Activated naive CD4-positive, alpha-beta T cell (primary cell): ENCODE measurements at regions not wholly inside any gene's neighbourhood (a gene's known extent, or its start where the extent isn't known, plus 50 kb on each side); places are given as distances from the start of the nearest gene placed in this dataset.

ENCODE experiments used
- DNase-seq, 4 experiments: peaks; one replicate each; lab custom pipeline; 2025; lab: John Stamatoyannopoulos, UW

DNA sequence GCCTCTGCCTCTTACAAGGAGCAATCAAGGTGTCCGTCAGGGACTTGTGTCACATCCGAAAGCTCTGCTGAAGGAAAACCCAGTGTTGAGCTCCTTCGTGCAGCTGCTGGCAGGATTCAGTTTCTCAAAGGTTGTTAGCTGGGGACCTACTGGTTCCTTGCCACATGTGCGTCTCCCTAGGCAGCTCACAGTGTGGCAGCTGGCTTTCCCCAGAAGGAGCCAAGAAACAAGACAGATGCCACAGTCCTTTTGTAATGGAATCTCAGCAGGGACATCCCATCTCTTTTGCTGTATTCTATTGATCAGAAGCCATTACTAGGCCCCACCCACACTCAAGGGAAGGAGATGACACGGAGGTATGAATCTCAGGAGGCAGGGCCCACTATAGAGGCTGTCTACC, 488.8 kb downstream of the CD83 start:
- no peak for DNase-seq

DNA sequence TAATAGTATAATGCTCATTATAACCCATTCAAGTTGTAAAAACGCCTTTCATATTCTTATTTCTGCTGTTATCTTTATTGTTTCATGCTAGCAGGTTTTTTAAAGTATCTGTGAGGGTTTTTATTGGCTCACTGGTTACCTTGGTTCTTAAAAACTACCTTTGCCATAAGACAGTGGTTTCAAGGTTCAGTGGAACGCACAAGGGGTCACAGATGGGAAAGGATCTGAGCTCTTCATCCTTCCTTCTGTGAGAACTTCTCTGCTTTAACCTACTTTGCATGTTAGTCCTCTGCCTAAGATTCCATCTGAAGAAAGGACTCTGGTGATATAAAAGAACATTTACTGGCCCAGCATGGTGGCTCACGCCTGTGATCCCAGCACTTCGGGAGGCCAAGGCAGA, 492.6 kb downstream of the CD83 start:
- DNase-seq = no peak

DNA sequence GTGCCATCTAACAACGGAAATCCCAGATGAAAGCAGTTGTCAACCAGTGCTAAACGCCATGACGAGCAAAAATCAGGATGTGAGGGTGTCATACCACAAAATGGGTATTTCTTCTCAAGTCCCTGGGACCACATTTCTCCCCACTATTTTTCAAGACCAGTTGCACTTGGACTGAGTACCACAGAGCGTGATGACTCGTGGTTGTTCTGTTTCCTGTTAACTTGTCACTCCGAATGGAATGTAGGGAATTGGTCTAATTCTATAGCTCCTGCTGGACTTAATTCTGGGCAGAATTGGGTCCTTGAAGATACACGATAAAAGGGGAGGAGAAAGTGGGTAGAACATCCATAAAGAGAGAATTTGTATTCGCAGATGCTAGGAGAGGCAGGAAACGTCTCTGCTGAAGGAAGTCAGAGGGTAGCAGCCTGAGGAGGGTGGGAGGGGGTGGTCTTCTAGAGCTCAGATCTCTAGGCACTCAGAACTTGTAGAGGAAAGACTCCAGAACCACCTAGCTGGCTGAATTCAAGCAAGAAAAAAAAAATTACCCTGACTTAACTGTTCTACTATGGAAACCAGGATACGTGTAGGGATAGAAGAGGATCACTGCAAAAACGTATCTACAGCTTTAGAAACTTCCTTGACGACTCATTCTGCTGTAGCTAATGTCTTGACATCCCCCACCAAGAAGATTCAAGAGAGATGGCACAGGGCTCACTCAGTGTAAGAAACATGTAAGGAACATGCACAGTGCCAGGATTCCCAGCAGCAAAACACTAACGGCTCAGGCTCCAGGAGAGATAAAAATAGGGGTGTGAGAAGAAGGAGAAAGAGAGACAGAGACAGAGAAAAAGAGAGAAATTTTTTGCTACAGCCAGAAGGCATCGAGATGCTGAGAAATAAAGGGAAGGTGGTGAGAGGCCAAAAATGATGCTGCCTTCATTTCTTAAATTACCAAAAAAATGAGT, 494.7 kb downstream of the CD83 start:
- DNase-seq = no peak

DNA sequence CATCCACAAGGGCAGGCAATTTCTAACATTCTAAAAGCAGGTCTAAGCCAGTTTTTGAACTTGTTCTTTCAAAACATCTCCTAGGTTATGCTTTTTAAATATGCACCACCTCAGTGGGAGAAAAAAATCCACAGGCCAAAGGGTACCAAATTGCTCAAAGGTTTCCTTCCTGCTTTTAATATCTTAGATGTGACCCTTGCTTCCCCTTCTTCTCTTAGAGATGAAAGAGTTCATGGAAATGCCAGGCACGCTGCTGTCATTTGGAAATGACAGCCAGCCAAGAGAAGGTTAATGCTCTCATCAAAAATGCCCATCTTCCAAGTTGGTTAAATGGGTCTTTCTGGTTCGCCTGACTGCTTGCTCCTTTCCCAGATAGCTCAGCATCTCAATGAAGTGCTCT, 497.1 kb downstream of the CD83 start:
- no peak for DNase-seq

DNA sequence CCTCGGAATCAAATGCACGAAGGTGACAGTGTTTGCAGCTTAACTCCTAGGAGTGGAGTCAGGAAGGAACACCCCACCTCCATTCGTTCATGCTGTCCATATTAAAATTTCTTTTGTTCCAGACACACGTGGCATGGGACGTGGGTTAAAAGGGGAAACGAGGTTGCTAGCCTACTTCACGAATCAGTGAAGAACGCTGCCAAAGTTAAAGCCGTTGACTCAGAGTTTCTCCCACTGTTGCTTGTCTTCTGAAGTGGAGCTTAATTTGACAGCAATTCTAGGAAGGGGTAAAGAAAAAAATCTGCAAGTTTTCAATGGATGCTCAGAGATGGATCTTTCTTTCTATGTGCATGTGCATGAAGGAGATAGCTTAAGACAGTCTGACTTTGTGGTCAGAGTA, 499.1 kb downstream of the CD83 start:
- DNase-seq = no peak

DNA sequence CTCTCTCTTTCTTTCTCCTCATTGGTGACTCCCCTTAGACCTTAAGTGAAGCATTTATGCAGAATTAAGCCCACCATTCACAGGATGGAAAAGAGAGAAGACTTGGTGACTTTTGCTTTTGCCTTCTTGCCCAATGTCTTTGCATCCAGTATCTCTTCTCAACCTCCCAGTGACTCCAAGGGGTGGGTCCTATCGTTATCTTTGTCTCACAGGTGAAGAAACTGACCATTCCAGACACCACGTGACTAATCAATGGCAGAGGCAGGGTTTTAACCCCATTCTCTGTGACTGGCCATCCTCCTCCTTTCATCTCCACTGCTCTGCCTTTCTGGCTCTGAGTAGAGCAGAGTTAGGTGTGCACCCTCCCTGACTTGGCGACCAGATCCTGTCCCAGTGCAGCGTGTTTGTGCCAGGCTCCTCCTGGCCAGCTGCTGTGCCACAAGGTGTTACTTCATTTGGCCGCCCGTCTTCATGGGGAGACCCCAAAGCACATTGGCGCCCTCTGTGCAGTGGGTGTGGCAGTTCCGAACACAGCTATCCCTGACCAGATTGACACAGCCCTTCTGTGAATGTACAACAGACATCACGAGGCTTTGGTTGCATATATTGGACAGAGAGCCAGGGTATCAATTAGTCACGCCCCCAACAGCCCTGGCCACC, 501.3 kb downstream of the CD83 start:
- DNase-seq = no peak

DNA sequence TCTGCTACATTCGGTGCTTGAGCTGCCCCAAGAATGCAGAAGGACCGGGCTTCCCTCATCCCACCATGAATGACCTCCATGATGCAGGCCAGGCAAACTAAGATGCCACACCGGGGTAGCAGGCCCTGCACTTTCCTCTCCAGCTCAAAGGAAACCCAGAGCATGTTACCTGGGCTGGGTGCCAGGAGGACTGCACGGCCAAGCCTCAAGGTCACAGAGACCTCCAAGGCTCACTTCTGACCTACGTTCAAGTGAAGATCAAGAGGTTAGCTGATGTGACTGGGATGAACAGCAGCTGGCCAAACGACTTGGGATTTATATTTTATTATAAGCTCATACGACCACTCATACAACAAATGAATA, 501.8 kb downstream of the CD83 start:
- DNase-seq = no peak

DNA sequence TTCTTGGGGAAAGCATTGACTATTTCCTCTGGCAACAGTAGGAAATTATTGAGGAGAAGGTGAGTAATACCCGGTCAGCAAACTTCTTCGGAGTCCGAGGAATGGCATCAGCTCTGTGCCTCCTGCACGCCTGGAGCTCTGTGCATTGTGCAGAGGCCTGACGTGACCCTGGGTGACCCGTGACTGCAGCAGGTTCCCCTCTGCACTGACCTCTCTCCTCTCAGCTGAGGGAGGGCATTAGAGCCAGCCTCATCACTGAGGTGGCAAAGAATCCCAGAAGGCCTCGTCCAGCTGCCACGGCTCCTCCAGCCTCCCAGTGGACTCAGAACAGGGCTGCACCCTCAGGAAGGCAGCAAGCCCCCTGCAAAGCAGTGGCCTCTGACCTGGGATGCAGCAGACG, 502.9 kb downstream of the CD83 start:
- DNase-seq = no peak

DNA sequence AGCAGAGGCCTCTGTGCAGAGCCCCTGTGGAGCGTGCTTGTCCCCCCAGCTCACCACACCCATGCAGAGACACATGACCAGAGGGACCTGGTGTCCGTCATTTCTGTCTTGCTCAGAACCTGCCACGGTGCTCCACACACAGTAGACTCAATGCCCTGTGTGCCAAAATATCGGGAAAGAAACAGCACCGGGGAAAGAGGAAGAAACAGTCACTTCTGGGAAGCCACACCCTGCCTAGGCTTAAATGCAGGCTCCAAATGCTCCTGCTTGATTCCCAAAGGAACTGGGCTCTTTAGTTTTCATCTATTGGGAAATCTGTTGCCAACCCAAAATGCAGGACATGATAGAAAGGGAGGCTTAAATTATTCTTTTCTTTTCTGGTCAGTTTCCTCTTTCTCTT, 503.9 kb downstream of the CD83 start:
- no peak for DNase-seq

DNA sequence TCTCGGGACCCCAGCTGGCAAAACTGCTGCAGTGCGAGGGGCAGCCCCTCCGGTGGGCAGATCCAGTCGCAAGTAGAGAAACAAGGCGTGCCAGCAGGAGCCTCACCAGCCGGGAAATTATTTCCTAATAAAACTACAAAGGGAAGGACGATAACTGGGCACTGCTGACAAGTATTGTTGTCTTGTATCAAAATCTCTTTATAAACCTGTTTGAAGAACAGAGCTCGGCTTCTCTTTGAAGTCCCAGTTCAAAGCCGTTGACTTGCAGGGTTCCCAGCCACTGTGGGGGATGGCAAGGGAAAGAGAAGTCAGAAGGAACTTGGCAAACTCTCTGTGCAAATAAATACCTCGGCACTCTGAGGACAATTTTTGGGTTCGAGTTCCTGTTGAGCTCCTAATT, 504.5 kb downstream of the CD83 start:
- DNase-seq = no peak

DNA sequence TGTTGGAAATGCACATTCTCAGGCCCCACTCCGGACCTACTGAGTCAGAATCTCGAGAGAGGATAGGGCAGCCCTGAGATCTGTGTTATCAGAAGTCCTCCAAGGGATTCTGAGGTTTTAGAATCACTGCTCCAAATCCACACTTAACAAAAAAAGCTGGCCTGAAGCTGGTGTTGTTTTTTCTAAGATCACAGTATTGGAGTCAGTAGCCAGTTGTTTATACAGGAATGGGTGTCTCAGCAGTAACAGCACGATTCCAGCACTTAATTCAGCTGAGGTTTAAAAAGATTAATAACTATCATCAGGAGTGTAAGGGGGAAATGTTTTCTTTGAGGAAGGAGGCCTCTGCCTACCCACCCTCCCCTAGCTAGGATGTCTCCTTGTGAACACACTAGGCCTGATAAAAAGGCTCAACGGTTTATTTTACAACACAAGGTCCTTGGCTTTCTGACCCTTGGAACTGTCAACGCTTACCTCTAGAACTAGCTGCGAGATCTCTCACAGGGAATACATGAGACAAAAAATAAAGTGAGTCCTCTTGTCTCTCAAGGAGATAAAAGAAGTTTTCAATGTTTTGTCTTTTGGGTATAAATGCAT, 505.4 kb downstream of the CD83 start:
- DNase-seq = no peak

DNA sequence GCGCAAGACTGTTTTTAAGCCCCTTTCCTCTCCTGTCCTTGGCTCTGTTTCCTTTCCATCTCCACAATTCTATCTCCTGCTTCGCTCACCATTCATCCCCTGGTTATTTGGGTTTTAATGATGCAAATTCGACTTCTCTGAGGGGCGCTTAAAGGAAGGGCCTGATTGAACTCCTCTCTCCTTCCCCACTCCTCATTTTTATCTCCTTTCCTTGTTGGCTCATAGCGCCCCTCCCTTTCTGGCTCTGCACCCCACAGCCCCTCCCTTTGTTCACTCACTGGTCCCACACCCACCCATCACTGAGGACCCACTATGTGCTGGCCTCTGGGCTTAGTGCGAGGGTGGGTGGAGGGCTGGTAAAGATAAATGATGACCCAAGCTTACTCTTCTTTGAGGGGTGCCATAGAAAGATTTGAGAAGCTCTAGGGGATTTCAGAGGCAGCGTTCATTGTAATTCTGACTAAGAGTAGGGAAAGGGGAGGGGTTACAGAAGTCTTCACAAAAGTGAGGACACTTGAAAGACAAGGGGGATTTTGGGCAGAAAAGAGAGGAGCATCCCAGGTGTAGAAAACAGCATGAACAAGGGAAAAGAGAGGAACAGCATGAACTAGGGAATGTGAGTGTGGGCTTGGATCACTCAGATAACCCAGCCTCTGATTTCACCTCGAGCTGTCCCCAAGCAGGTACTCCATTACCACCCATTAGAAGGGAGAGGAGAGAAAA, 507.8 kb downstream of the CD83 start:
- no peak for DNase-seq

DNA sequence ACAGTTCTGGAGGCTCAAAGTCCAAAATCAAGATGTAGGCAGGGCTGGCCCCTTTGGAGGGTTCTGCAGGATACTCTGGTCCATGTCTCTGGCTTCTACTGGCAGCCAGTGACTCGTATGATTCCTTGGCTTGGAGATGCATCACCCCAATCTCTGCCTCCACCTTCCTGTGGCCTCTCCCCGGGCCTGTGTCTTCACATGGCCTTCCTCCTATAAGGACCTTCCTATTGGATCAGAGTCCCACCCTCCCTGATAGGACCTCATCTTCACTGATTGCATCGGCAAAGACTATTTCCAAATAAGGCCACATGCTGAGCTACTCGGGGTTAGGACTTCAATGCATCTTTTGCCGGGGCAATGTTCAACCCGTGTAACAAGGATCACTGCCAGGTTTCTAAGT, 509.0 kb downstream of the CD83 start:
- DNase-seq = no peak

DNA sequence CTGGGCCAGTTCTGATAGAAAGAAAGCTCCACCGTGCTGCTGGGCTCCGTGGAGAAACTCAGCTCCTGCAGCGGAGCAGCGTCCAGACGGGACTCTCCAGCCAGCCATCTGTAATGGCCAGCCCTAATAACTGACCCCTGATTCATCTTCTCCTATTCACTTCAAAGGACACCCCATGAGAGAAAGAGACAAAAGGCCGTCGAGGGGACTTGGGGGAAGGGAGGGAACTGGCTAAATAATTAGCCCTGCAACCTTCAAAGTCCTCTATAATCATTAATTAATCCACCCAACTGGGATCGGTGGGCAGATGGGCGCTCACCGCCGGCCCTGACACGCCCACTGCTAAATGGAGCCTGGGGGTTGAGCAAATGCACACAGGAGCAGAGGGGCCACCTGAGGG, 512.4 kb downstream of the CD83 start:
- DNase-seq = no peak

DNA sequence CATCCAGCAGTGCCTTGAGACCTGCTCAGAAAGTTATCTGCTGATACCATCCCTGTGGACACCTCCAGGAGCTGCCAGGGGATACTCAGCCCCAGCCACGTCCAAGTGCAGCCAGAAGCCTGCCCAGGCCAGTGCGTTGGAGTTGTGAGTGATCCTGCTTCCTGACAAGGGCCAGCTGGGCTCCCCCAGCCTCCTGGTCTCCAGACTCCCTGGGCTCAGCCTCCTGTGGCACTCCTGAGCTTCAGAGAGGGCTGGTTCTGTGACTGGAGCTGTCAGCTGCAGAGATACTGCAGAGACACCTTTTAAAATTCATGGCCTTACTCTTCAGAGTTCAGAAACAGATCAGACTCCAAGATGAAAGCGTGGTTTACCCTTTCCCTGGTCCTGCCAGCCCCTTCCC, 515.9 kb downstream of the CD83 start:
- no peak for DNase-seq

DNA sequence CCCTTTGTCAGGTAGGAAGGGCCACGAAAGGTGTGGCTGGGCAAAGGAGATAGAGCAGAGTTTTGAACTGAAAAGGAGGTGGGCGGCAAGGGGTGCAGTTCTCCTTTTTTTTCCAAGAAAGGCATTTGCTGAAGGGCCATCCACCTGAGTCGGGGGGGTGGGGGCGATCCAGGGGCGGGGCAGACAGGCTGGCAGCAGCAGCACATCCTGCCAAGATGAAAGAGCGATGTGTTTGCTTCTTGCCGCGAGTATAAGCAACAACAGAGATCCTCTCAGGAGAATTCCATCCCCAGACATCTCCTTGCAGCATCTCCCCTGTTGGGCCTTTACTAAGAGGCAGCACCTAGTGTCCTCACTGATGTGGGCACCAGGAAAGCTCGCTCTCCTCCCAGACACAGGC, 516.5 kb downstream of the CD83 start:
- DNase-seq = peak in 2 of 4 experiments; percentile 17 to 35

DNA sequence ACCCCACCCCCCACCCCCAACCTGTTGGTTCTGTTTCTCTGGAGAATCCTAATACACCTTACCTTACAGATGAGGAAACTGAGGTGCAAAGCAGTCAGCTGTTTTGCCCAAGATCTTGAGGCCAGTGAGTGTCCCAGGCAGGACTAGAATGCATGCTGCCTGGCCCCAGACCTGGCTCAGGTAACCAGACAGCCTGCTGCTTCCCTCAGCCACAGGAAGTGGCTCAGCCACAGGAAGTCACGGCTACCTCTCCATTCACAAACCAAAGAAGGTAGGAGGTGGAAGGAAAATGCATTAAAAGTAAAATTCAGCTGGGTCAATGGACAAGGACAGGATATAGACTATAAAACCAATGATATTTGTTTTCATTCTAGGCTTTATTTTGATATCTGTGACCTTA, 517.6 kb downstream of the CD83 start:
- DNase-seq = peak in 1 of 4 experiments; percentile 6

DNA sequence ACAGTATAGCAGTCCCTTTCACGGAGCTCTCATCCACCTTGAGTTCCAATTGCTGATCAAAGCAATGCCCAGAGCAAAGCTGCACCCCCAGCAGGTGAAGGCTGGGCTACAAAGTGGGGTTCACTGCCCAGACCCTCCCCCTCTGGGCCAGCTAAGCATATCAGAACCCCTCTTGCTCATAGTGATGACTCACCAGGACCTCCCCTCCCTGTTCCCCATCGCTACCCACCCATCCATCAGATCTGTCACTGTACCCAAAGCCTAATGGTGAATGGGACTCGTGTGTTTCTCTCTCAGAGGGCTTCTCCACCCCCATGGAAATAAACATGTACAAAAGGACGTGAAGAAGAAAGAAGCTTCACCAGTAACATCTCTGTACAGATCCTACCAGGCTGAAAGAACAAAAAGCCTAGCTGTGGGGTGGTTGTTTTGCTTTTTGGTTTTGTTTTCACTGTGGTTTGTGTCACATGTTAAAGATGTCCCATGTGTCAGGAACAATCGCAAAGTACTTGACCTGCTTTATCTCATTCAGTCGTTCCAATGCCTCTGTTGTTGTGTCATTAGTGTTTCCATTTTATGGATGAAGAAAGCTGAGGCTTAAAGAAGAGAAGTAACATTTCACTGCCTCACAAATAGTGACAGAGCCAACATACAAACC, 518.5 kb downstream of the CD83 start:
- no peak for DNase-seq

DNA sequence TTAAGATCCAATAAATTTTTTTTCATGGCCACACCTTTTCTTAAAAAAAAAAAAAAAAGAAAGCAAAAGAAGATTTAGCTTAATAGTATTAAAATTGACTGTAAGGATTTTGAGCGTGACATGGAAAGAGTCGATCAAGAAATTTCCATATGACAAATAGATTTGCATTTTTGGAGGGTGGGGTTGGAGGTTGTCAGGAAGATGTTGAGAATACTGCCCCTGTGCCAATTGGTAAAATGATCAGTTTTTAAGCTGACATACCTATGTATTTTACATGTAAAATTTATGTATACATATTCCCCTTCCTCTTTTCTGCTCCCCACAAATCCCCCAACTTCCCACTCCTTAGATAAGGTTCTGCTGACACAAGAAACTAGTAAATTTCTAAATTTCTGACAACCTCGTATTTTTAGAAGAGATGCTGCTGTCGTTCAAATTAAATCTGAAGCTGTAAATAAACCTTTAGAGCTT, 520.9 kb downstream of the CD83 start:
- DNase-seq = no peak

DNA sequence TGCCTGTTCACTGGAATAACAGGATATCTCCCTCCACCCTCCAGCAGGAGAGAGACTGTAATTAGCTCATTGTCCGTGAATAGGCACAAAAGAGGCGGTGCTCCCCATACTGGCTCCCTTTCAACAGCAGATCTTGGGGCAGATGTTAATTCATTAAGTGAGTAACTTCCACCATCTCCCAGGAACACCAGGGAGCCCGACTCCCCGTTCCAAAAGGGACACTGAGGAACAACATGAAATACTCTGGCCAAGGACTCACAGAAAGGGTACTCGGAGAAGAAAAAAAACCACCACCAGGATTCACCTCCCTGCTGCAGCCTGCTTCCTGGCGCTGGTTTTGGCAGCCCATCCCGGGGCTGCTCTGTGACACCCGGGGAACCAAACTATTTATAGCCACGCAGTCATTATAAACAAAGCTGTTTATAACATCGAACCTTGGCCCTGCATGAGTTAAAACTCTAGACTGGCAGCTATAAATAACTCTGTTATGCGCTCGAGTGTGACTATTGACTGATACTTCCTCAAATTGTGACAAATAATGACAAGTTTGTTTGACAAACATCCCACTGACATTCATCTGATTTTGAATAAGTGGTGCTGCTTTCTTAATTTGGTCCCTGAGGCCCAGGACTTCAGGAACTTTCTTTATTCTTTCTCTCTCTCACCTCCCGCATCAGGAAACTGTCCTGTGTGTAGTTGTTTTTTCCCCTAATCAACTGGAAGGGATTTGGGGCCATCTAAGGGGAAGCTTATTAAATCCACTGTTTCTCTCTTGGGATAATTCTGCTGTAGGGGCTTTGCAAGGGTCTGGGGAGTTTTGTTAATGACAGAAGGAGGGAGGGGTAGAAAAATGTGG, 521.6 kb downstream of the CD83 start:
- DNase-seq = no peak
